Stomach (tissue), 4 donors: ENCODE measurements at regions not wholly inside any gene's neighbourhood (a gene's known extent, or its start where the extent isn't known, plus 50 kb on each side); places are given as distances from the start of the nearest gene placed in this dataset.

Experiments
- POLR2A ChIP-seq, 4 donors: fragments of 450-650 bp; IDR thresholded peaks; one replicate each; pipeline ENCODE4 v1.6.1; 2016; ENCODE audit warnings: antibody characterized with exemption in 4 of 4, control low read depth in 2 of 4, mild to moderate bottlenecking in 1 of 4, moderate library complexity in 1 of 4
- POLR2AphosphoS5 ChIP-seq, 3 donors: sonication (generic); formaldehyde crosslinking; IDR thresholded peaks; one replicate each; pipeline ENCODE4 v1.6.1; 2016; ENCODE audit warnings: antibody characterized with exemption in 3 of 3
- TF ChIP-seq, protein P1 (sequence below), 7 experiments: fragments of 450-650 bp in 4 of 7; fragments of 200-600 bp in 3 of 7; sonication (generic) in 3 of 7; IDR thresholded peaks; one replicate each; pipeline ENCODE4 v1.5.1; 2016 to 2019; ENCODE audit warnings: antibody characterized with exemption in 7 of 7, control low read depth in 2 of 7, mild to moderate bottlenecking in 1 of 7

DNA sequence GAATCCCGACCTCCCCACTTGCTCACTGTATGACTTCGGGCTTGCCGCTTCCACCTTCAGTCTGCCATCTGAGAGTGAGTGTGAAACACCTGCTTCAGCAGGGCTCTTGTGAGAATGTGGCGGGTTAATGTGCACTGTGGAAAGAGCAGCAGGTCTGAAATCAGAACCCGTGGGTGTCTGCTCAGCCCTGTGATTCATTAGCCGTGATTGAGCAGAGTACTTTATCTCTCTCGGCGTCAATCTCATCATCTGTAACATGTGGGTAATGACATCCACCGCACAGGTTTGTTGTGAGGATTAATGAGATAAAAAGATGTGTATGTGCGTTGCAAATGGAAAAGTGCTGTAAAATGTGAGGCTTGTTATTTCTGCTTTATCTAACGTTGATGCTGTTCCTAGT is 128.6 kb downstream of the LRATD1 start:
- TF ChIP-seq, protein P1, sequence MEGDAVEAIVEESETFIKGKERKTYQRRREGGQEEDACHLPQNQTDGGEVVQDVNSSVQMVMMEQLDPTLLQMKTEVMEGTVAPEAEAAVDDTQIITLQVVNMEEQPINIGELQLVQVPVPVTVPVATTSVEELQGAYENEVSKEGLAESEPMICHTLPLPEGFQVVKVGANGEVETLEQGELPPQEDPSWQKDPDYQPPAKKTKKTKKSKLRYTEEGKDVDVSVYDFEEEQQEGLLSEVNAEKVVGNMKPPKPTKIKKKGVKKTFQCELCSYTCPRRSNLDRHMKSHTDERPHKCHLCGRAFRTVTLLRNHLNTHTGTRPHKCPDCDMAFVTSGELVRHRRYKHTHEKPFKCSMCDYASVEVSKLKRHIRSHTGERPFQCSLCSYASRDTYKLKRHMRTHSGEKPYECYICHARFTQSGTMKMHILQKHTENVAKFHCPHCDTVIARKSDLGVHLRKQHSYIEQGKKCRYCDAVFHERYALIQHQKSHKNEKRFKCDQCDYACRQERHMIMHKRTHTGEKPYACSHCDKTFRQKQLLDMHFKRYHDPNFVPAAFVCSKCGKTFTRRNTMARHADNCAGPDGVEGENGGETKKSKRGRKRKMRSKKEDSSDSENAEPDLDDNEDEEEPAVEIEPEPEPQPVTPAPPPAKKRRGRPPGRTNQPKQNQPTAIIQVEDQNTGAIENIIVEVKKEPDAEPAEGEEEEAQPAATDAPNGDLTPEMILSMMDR (IDR thresholded peaks at IDR 0.05) = no peak
- TF ChIP-seq POLR2A (IDR thresholded peaks at IDR 0.05) = no peak
- no peak for TF ChIP-seq POLR2AphosphoS5 (IDR thresholded peaks at IDR 0.05)
